Sigmoid colon (tissue), 4 donors: ENCODE measurements at regions not wholly inside any gene's neighbourhood (a gene's known extent, or its start where the extent isn't known, plus 50 kb on each side); places are given as distances from the start of the nearest gene placed in this dataset.
"Not testable (repeated sequence)": the region's sequence is repeated elsewhere in the genome, so short reads cannot be mapped to it uniquely, and the experiment has no call there.

Source experiments
- CTCF ChIP-seq, 4 experiments: fragments of 450-650 bp in 3 of 4; fragments of 200-600 bp in 1 of 4; IDR thresholded peaks; one replicate each; pipeline ENCODE4 v1.5.1; 2016 to 2019; ENCODE audit warnings: antibody characterized with exemption in 4 of 4, mild to moderate bottlenecking in 3 of 4, moderate library complexity in 2 of 4
- EP300 ChIP-seq, 4 donors: sonication (generic); formaldehyde crosslinking; IDR thresholded peaks; one replicate each; pipeline ENCODE4 v1.6.1; 2017; ENCODE audit warnings: antibody characterized with exemption in 4 of 4
- POLR2A ChIP-seq, 2 donors: fragments of 450-650 bp; IDR thresholded peaks; one replicate each; pipeline ENCODE4 v1.6.1; 2016; ENCODE audit warnings: antibody characterized with exemption in 2 of 2, mild to moderate bottlenecking in 2 of 2, moderate library complexity in 2 of 2
- POLR2AphosphoS5 ChIP-seq, 4 donors: sonication (generic); formaldehyde crosslinking; IDR thresholded peaks; one replicate each; pipeline ENCODE4 v1.6.1; 2017; ENCODE audit warnings: antibody characterized with exemption in 4 of 4

- not testable (repeated sequence) for TF ChIP-seq CTCF, EP300, POLR2AphosphoS5, POLR2A (IDR thresholded peaks at IDR 0.05)
These were observed 61.1 kb downstream of the RAD54L2 start for GRCh38 chr3:51599638-51600037.
